Osteoblast (primary cell): ENCODE measurements at regions not wholly inside any gene's neighbourhood (a gene's known extent, or its start where the extent isn't known, plus 50 kb on each side); places are given as distances from the start of the nearest gene placed in this dataset.

Experiments
- DNase-seq: peaks from one replicate; pipeline ENCODE4 v3.0.0; 2011; ENCODE audit warnings: low spot score, mixed read lengths; ENCODE audit not compliant: insufficient read length; ENCODE audit errors: missing footprints
- H2AFZ ChIP-seq: 2 replicates; pipeline ENCODE4 v1.6.0; 2011; ENCODE audit warnings: mild to moderate bottlenecking, low read length
- H3K27ac ChIP-seq: 2 replicates; pipeline ENCODE4 v1.5.1; 2011; ENCODE audit warnings: mild to moderate bottlenecking, low read depth, low read length, moderate library complexity
- H3K27me3 ChIP-seq: 2 replicates; pipeline ENCODE4 v1.6.0; 2012; ENCODE audit warnings: mild to moderate bottlenecking, control low read depth, inconsistent platforms, low read length, moderate library complexity; ENCODE audit not compliant: insufficient read depth
- H3K36me3 ChIP-seq: 2 replicates; pipeline ENCODE4 v1.5.1; 2011; ENCODE audit warnings: mild to moderate bottlenecking, low read length, control low read depth, moderate library complexity; ENCODE audit not compliant: insufficient read depth
- H3K4me1 ChIP-seq: 2 replicates; pipeline ENCODE4 v1.5.1; 2011; ENCODE audit warnings: mild to moderate bottlenecking, low read length, control low read depth, moderate library complexity; ENCODE audit not compliant: insufficient read depth
- H3K4me2 ChIP-seq: 2 replicates; pipeline ENCODE4 v1.6.0; 2011; ENCODE audit warnings: mild to moderate bottlenecking, low read length; ENCODE audit not compliant: insufficient read depth
- H3K4me3 ChIP-seq: fragments of 200-600 bp; sonication (generic); 3 replicates; pipeline ENCODE4 v1.5.1; 2012; ENCODE audit warnings: mild to moderate bottlenecking, low read length, inconsistent platforms; ENCODE audit not compliant: insufficient read depth
- H3K79me2 ChIP-seq: 2 replicates; pipeline ENCODE4 v1.6.0; 2012; ENCODE audit warnings: mild to moderate bottlenecking, low read length, control low read depth, inconsistent platforms; ENCODE audit not compliant: insufficient read depth
- H3K9me3 ChIP-seq: 2 replicates; pipeline ENCODE4 v1.5.1; 2011; ENCODE audit warnings: low read depth, low read length, control low read depth
- H4K20me1 ChIP-seq: 2 replicates; pipeline ENCODE4 v1.6.0; 2012; ENCODE audit warnings: mild to moderate bottlenecking, low read length, control low read depth; ENCODE audit not compliant: insufficient read depth
- CTCF ChIP-seq: IDR thresholded peaks from 2 replicates; pipeline ENCODE4 v1.5.1; 2011; ENCODE audit warnings: mild to moderate bottlenecking, low read depth, low read length, moderate library complexity; ENCODE audit errors: extremely low read depth

GRCh38 chr6:8944548-8944947 lies 509.2 kb upstream of the SLC35B3 start:
- Histone ChIP-seq H3K4me3 (no peak overlapping the region), H2AFZ (no peak overlapping the region), H3K79me2 (no peaks in the 10 kb centered on the region), H3K36me3 (no peaks in the 10 kb centered on the region), H3K4me1 (no peaks in the 10 kb centered on the region), H4K20me1 (no peaks in the 10 kb centered on the region), H3K4me2 (no peak overlapping the region), H3K27ac (no peak overlapping the region), H3K27me3 (no peaks in the 10 kb centered on the region), H3K9me3 (no peaks in the 10 kb centered on the region)
- no peak for TF ChIP-seq CTCF
- no peak for DNase-seq

- no peak for DNase-seq
- Histone ChIP-seq H2AFZ (no peak overlapping the region), H3K27me3 (no peaks in the 10 kb centered on the region), H3K9me3 (no peaks in the 10 kb centered on the region), H3K4me3 (no peak overlapping the region), H3K36me3 (no peaks in the 10 kb centered on the region), H3K4me1 (no peaks in the 10 kb centered on the region), H3K27ac (no peak overlapping the region), H3K4me2 (no peak overlapping the region), H3K79me2 (no peaks in the 10 kb centered on the region), H4K20me1 (no peaks in the 10 kb centered on the region)
- TF ChIP-seq CTCF = no peak
Observed at GRCh38 chr6:8943073-8943472, 507.7 kb upstream of the SLC35B3 start.

- Histone ChIP-seq H3K9me3 (no peaks in the 10 kb centered on the region), H2AFZ (no peak overlapping the region), H3K27ac (no peak overlapping the region), H3K79me2 (no peaks in the 10 kb centered on the region), H3K36me3 (no peaks in the 10 kb centered on the region), H3K4me3 (no peak overlapping the region), H4K20me1 (no peaks in the 10 kb centered on the region), H3K4me1 (no peaks in the 10 kb centered on the region), H3K27me3 (no peaks in the 10 kb centered on the region), H3K4me2 (no peak overlapping the region)
- TF ChIP-seq CTCF = no peak
- DNase-seq = no peak
Observed at GRCh38 chr6:8941577-8941976, 506.2 kb upstream of the SLC35B3 start.

GRCh38 chr6:8940356-8940755 lies 505.0 kb upstream of the SLC35B3 start:
- Histone ChIP-seq H3K27me3 (no peaks in the 10 kb centered on the region), H3K36me3 (no peaks in the 10 kb centered on the region), H3K4me1 (no peaks in the 10 kb centered on the region), H3K4me3 (no peak overlapping the region), H2AFZ (no peak overlapping the region), H4K20me1 (no peaks in the 10 kb centered on the region), H3K27ac (no peak overlapping the region), H3K4me2 (no peak overlapping the region), H3K79me2 (no peaks in the 10 kb centered on the region), H3K9me3 (no peaks in the 10 kb centered on the region)
- TF ChIP-seq CTCF = no peak
- no peak for DNase-seq
